GM12878 (cell line): ENCODE measurements at regions not wholly inside any gene's neighbourhood (a gene's known extent, or its start where the extent isn't known, plus 50 kb on each side); places are given as distances from the start of the nearest gene placed in this dataset.

Source experiments
- ATAC-seq: fragments of 200-7000 bp; cut with Tn5 transposase; 3 replicates; pipeline ENCODE4 v1.9.1; 2020; ENCODE audit warnings: mild to moderate bottlenecking, moderate library complexity
- BruUV-seq: library from RNA; stranded (reverse); fragments of 400-500 nt; replicated peaks from 2 replicates; lab custom pipeline; 2021; lab: Mats Ljungman, UMichigan
- CTCF ChIA-PET: fragments of 300-600 bp; sonication (Branson Sonifier 250); formaldehyde crosslinking; extraction: SDS; loops from one replicate; lab custom pipeline; 2021; ENCODE audit warnings: inconsistent platforms; lab: Yijun Ruan, JAX
- POLR2A ChIA-PET: fragments of 350-600 bp; formaldehyde crosslinking; extraction: SDS; loops from one replicate; lab custom pipeline; 2021; ENCODE audit warnings: inconsistent platforms; lab: Charles Lee
- RAD21 ChIA-PET: fragments of 300-600 bp; sonication (Branson Sonifier 250); formaldehyde crosslinking; loops from one replicate; lab custom pipeline; 2023; ENCODE audit warnings: antibody characterized with exemption; ENCODE audit not compliant: unreplicated experiment; lab: Charles Lee
- SMC1A ChIA-PET: fragments of 300-600 bp; sonication (Branson Sonifier 250); formaldehyde crosslinking; loops from one replicate; lab custom pipeline; 2023; ENCODE audit not compliant: unreplicated experiment, uncharacterized antibody; lab: Charles Lee
- DNase-seq: peaks from one replicate; pipeline ENCODE4 v3.0.0-alpha.2; 2011; ENCODE audit warnings: low read depth, low spot score
- FAIRE-seq: peaks from 3 replicates; lab custom pipeline; 2011; peaks lifted over from hg19 to GRCh38; lab: Jason Lieb, UNC
- H2AFZ ChIP-seq: 2 replicates; pipeline ENCODE4 v1.6.0; 2011; ENCODE audit warnings: low read depth, low read length, control low read depth; ENCODE audit not compliant: control insufficient read depth
- H3K27ac ChIP-seq: 2 replicates; pipeline ENCODE4 v1.5.1; 2011; ENCODE audit warnings: control low read depth; ENCODE audit not compliant: control insufficient read depth, insufficient read depth
- H3K27me3 ChIP-seq, 2 experiments: replicated peaks in 1 of 2; 2 replicates each; pipeline versions ENCODE4 v1.6.0 to v1.6.1; 2011; ENCODE audit warnings: low read length in 1 of 2; ENCODE audit not compliant: control insufficient read depth in 2 of 2, insufficient read depth in 2 of 2
- H3K36me3 ChIP-seq, 2 experiments: 2 replicates each; pipeline ENCODE4 v1.5.1; 2011; ENCODE audit warnings: low read length in 1 of 2; ENCODE audit not compliant: control insufficient read depth in 2 of 2, insufficient read depth in 2 of 2
- H3K4me1 ChIP-seq: 2 replicates; pipeline ENCODE4 v1.6.1; 2011; ENCODE audit warnings: mild to moderate bottlenecking, low read length, moderate library complexity, mixed read lengths; ENCODE audit not compliant: control insufficient read depth, insufficient read depth
- H3K4me2 ChIP-seq: 2 replicates; pipeline ENCODE4 v1.6.0; 2011; ENCODE audit warnings: control low read depth; ENCODE audit not compliant: control insufficient read depth, insufficient read depth
- H3K4me3 ChIP-seq: fragments of 200-600 bp; sonication (generic); 2 replicates; pipeline ENCODE4 v1.5.1; 2016
- H3K79me2 ChIP-seq: 2 replicates; pipeline ENCODE4 v1.6.0; 2011; ENCODE audit warnings: low read length; ENCODE audit not compliant: control insufficient read depth, insufficient read depth
- H3K9ac ChIP-seq: 2 replicates; pipeline ENCODE4 v1.8.0; 2011; ENCODE audit warnings: low read length, control low read depth, mixed read lengths; ENCODE audit not compliant: control insufficient read depth, insufficient read depth
- H3K9me3 ChIP-seq: replicated peaks from 3 replicates; pipeline ENCODE4 v1.5.1; 2011; ENCODE audit warnings: mild to moderate bottlenecking, low read length; ENCODE audit not compliant: control insufficient read depth, insufficient read depth
- H4K20me1 ChIP-seq: 2 replicates; pipeline ENCODE4 v1.6.0; 2011; ENCODE audit not compliant: control insufficient read depth, insufficient read depth
- ATF3 ChIP-seq: IDR thresholded peaks from 2 replicates; pipeline ENCODE4 v1.6.1; 2011; ENCODE audit warnings: low read depth, mild to moderate bottlenecking, low read length, moderate library complexity, borderline replicate concordance; ENCODE audit errors: extremely low read depth
- BACH1 ChIP-seq: fragments of 450-650 bp; IDR thresholded peaks from 2 replicates; pipeline ENCODE4 v1.6.1; 2017; ENCODE audit warnings: mild to moderate bottlenecking, borderline replicate concordance
- CHD4 ChIP-seq: fragments of 200-600 bp; sonication (generic); IDR thresholded peaks from 2 replicates; pipeline ENCODE4 v1.6.1; 2016; ENCODE audit warnings: mild to moderate bottlenecking
- ELK1 ChIP-seq: IDR thresholded peaks from 2 replicates; pipeline ENCODE4 v1.6.1; 2012; ENCODE audit warnings: low read depth, low read length, improper control_type of control experiment
- IKZF1 ChIP-seq: fragments of 450-650 bp; conservative IDR thresholded peaks from 2 replicates; pipeline ENCODE4 v1.6.1; 2017; ENCODE audit warnings: antibody characterized with exemption, mild to moderate bottlenecking
- JUNB ChIP-seq: IDR thresholded peaks from 2 replicates; pipeline ENCODE4 v1.6.1; 2016; ENCODE audit warnings: antibody characterized with exemption, mild to moderate bottlenecking
- MEF2A ChIP-seq: IDR thresholded peaks from 2 replicates; pipeline ENCODE4 v1.6.1; 2011; ENCODE audit warnings: low read depth, mild to moderate bottlenecking, low read length, moderate library complexity; ENCODE audit not compliant: insufficient read depth
- NFIC ChIP-seq: IDR thresholded peaks from 2 replicates; pipeline ENCODE4 v1.6.1; 2012; ENCODE audit warnings: low read depth, mild to moderate bottlenecking, inconsistent platforms, low read length, moderate library complexity
- NR2F1 ChIP-seq: fragments of 450-650 bp; conservative IDR thresholded peaks from 2 replicates; pipeline ENCODE4 v1.6.1; 2017; ENCODE audit warnings: mild to moderate bottlenecking
- POLR2AphosphoS5 ChIP-seq: IDR thresholded peaks from 2 replicates; pipeline ENCODE4 v1.6.1; 2011; ENCODE audit warnings: mild to moderate bottlenecking, low read length, inconsistent platforms
- POU2F2 ChIP-seq: IDR thresholded peaks from 3 replicates; pipeline ENCODE4 v1.6.1; 2011; ENCODE audit warnings: low read depth, mild to moderate bottlenecking, low read length, borderline replicate concordance
- SIN3A ChIP-seq: IDR thresholded peaks from 2 replicates; pipeline ENCODE4 v1.6.1; 2012; ENCODE audit warnings: low read depth, low read length, improper control_type of control experiment
- SREBF2 ChIP-seq: IDR thresholded peaks from 2 replicates; pipeline ENCODE4 v1.6.1; 2012; ENCODE audit warnings: mild to moderate bottlenecking, low read length
- STAT1 ChIP-seq: fragments of 450-650 bp; conservative IDR thresholded peaks from 2 replicates; pipeline ENCODE4 v1.6.1; 2014; ENCODE audit warnings: antibody characterized with exemption, mild to moderate bottlenecking
- ZNF592 ChIP-seq: fragments of 450-650 bp; IDR thresholded peaks from 2 replicates; pipeline ENCODE4 v1.6.1; 2017; ENCODE audit warnings: mild to moderate bottlenecking, moderate library complexity
- WGBS: methylation state at CpG from one replicate; pipeline ENCODE4 v1.1.6; 2016; ENCODE audit warnings: low lambda C conversion rate; ENCODE audit not compliant: insufficient replicate concordance, insufficient coverage; ENCODE audit errors: missing lambda C conversion rate; 5-methylcytosine and 5-hydroxymethylcytosine counted together
- in situ Hi-C: fragments of 300-500 bp; cut with MboI; formaldehyde crosslinking; loops from 9 replicates; pipeline ENCODE4 v1.14.3; 2018; ENCODE audit warnings: mixed read lengths
- intact Hi-C: fragments of 100-400 bp; cut with micrococcal nuclease; formaldehyde crosslinking; loops from one replicate; pipeline ENCODE4 v1.14.2; 2022; ENCODE audit not compliant: unreplicated experiment
- TF ChIP-seq, protein P1 (sequence below): fragments of 450-650 bp; formaldehyde crosslinking; IDR thresholded peaks from 2 replicates; pipeline ENCODE4 v1.4.0; 2020; ENCODE audit warnings: mild to moderate bottlenecking, moderate library complexity

DNA sequence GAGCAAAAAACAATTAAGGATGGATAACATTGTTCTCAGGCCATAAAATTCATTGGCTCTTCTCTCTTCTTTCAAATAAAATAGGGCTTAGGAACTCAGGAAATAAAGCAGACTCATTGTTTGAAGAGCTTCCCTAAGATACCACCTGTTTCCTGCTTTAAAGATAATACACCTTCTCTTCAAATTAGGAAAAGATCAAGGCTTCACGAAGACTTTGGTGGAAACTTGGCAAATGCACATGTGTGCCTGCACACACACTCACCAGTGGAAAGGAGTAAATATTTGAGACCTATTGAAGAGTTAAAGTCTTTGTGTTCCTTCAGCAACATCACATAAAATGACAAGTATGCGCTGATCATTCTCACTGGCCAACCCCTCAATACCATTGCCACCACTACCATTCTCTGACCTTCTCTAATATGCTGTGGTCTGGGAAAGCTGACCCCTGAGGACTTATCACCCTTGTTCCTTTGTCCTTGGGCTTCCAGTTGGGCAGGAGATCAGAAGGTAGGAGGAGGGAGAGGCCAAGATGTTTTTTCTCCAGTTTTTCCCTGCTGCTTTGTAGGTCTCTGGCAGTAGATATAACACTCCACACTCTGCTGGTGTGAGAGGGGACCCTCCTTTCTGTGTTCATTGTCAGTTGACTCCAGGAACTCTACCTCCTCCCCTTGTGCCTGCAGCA is 53.5 kb upstream of the SPOPL start:
- no peak for FAIRE-seq
- H3K9me3 ChIP-seq = no peaks in the 10 kb centered on the region
- no peak overlapping the region for H3K9ac ChIP-seq
- H2AFZ ChIP-seq = no peak overlapping the region
- DNase-seq = no peak
- H3K4me3 ChIP-seq = no peak overlapping the region
- POLR2A ChIA-PET = no interaction called here
- BruUV-seq = no TSS peak
- no peak overlapping the region for H3K27ac ChIP-seq
- H3K36me3 ChIP-seq = no peaks in the 10 kb centered on the region
- in situ Hi-C loops (no loop called here), intact Hi-C loops (no loop called here)
- no peaks in the 10 kb centered on the region for H3K4me1 ChIP-seq
- H3K4me2 ChIP-seq = no peak overlapping the region
- H4K20me1 ChIP-seq = no peaks in the 10 kb centered on the region
- SMC1A ChIA-PET = interaction anchor here (1.5 kb wide), 1 partner anchor 12 kb away, joined by 4 read pairs; no protein-coding TSS in a partner anchor
- WGBS = 50% methylated on average over 2 of the region's 2 CpGs
- CTCF ChIA-PET = interaction anchor here (0.9 kb wide), 1 partner anchor 26 kb away, joined by 3 read pairs; no protein-coding TSS in a partner anchor
- H3K79me2 ChIP-seq = no peaks in the 10 kb centered on the region
- no peaks in the 10 kb centered on the region for H3K27me3 ChIP-seq
- no peak for ATAC-seq
- RAD21 ChIA-PET = no interaction called here
- TF ChIP-seq BACH1 (no peak), MEF2A (no peak), POLR2AphosphoS5 (no peak), STAT1 (no peak), ZNF592 (no peak), SREBF2 (no peak), ELK1 (no peak), POU2F2 (no peak), SIN3A (no peak), ATF3 (no peak), NFIC (no peak), JUNB (no peak), NR2F1 (no peak), IKZF1 (no peak), CHD4 (no peak)
- TF ChIP-seq, protein P1, sequence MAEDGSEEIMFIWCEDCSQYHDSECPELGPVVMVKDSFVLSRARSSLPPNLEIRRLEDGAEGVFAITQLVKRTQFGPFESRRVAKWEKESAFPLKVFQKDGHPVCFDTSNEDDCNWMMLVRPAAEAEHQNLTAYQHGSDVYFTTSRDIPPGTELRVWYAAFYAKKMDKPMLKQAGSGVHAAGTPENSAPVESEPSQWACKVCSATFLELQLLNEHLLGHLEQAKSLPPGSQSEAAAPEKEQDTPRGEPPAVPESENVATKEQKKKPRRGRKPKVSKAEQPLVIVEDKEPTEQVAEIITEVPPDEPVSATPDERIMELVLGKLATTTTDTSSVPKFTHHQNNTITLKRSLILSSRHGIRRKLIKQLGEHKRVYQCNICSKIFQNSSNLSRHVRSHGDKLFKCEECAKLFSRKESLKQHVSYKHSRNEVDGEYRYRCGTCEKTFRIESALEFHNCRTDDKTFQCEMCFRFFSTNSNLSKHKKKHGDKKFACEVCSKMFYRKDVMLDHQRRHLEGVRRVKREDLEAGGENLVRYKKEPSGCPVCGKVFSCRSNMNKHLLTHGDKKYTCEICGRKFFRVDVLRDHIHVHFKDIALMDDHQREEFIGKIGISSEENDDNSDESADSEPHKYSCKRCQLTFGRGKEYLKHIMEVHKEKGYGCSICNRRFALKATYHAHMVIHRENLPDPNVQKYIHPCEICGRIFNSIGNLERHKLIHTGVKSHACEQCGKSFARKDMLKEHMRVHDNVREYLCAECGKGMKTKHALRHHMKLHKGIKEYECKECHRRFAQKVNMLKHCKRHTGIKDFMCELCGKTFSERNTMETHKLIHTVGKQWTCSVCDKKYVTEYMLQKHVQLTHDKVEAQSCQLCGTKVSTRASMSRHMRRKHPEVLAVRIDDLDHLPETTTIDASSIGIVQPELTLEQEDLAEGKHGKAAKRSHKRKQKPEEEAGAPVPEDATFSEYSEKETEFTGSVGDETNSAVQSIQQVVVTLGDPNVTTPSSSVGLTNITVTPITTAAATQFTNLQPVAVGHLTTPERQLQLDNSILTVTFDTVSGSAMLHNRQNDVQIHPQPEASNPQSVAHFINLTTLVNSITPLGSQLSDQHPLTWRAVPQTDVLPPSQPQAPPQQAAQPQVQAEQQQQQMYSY (CRISPR knock-in tag) = no peak
